ENCODE measurements at regions not wholly inside any gene's neighbourhood (a gene's known extent, or its start where the extent isn't known, plus 50 kb on each side); places are given as distances from the start of the nearest gene placed in this dataset.

DNA sequence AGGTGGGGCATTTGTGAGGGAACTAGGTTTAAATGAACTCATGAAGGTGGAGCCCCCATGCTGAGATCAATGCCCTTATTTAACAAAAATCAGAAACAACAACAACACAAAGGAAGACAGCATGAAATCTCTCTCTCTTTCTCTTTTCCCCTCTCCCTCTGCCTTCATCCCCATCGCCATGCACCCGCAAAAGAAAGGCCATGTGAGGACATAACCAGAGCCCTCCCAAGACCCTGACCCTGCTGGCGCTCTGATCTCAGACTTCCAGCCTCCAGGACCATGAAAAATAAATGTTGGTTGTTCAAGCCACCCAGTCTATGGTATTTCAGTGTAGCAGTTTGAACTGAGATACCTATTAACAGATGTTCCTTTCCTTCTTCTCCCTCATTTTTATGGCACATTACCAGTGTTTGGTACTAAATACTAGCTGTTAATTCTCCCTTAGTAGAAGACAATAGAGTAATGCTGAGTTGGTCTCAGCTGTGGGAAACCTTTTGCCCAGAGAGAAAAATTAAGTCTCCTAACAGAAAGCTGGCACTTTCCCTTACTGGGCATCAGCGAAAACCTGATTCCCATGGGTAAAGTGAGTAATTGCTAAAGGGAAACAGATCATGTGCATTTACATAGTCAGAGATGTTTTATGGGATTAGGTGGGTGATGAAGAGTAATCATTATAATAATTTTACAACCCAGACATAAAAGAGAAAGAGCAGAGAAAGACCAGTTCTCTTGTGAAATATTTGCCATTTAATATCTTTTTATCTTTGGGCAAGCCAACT lies 264.0 kb upstream of the PLEKHG7 start:
- peaks cover 2% of the 10 kb centered on the region for H3K27me3 Mint-ChIP-seq (ENCODE audit: unreplicated experiment)
- H3K36me3 Mint-ChIP-seq (ENCODE audit: low read depth, unreplicated experiment), result no peaks in the 10 kb centered on the region
- no peak overlapping the region for H3K27ac Mint-ChIP-seq (ENCODE audit: unreplicated experiment)
- TF ChIP-seq, protein P1, sequence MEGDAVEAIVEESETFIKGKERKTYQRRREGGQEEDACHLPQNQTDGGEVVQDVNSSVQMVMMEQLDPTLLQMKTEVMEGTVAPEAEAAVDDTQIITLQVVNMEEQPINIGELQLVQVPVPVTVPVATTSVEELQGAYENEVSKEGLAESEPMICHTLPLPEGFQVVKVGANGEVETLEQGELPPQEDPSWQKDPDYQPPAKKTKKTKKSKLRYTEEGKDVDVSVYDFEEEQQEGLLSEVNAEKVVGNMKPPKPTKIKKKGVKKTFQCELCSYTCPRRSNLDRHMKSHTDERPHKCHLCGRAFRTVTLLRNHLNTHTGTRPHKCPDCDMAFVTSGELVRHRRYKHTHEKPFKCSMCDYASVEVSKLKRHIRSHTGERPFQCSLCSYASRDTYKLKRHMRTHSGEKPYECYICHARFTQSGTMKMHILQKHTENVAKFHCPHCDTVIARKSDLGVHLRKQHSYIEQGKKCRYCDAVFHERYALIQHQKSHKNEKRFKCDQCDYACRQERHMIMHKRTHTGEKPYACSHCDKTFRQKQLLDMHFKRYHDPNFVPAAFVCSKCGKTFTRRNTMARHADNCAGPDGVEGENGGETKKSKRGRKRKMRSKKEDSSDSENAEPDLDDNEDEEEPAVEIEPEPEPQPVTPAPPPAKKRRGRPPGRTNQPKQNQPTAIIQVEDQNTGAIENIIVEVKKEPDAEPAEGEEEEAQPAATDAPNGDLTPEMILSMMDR (IDR thresholded peaks at IDR 0.05; ENCODE audit: unreplicated experiment), result no peak
- DNase-seq (ENCODE audit: low spot score), result no peak
- no peaks in the 10 kb centered on the region for H3K9me3 Mint-ChIP-seq (ENCODE audit: unreplicated experiment)
- H3K4me3 Mint-ChIP-seq (ENCODE audit: unreplicated experiment), result no peak overlapping the region
- H3K4me1 Mint-ChIP-seq (ENCODE audit: unreplicated experiment), result no peaks in the 10 kb centered on the region

DNA sequence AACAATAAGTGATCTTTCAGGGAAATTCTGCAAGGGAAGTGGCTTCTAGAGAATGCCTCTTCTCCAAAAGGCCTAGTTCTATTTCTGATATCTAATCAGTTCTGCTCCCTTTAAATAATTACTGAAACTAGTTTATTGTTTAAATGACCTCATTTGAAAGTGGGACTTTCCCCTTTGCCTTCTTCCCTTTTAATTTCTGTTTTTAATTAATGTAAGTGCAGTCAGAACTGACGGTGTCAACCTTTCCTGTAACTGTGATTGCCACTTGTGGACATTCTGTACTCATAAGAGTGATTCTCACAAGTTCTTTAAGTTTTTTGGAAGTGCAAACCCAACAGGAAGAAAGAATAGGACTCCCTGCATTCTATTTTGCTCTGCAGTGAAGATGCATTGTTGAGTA lies 265.3 kb upstream of the PLEKHG7 start:
- TF ChIP-seq, protein P1 (IDR thresholded peaks at IDR 0.05; ENCODE audit: unreplicated experiment), result no peak
- no peak for DNase-seq (ENCODE audit: low spot score)
- no peak overlapping the region for H3K27ac Mint-ChIP-seq (ENCODE audit: unreplicated experiment)
- no peak overlapping the region for H3K4me3 Mint-ChIP-seq (ENCODE audit: unreplicated experiment)
- H3K9me3 Mint-ChIP-seq (ENCODE audit: unreplicated experiment), result no peaks in the 10 kb centered on the region
- peaks cover 2% of the 10 kb centered on the region for H3K27me3 Mint-ChIP-seq (ENCODE audit: unreplicated experiment)
- H3K4me1 Mint-ChIP-seq (ENCODE audit: unreplicated experiment), result no peaks in the 10 kb centered on the region
- H3K36me3 Mint-ChIP-seq (ENCODE audit: low read depth, unreplicated experiment), result no peaks in the 10 kb centered on the region

DNA sequence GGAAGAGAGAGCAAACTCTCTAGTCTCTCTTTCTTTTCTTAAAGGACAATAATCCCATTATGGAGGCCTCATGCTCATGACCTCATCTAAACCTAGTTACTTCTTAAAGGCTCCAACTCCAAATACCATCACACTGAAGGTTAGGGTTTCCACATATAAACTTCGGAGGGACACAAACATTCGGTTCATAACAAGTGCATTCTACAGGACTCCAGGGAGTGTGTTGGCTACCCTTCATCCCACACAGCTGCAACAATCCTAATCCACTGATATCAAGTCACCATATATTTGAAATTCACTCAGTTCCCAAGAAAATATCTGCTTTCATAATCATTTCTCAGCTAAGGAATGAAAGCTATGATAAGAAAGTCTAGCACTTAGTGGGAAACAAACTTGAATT lies 265.9 kb upstream of the PLEKHG7 start:
- TF ChIP-seq, protein P1 (IDR thresholded peaks at IDR 0.05; ENCODE audit: unreplicated experiment), result no peak
- no peak for DNase-seq (ENCODE audit: low spot score)
- Mint-ChIP-seq H3K4me1 (ENCODE audit: unreplicated experiment) (no peaks in the 10 kb centered on the region), H3K4me3 (ENCODE audit: unreplicated experiment) (no peak overlapping the region), H3K36me3 (ENCODE audit: low read depth, unreplicated experiment) (no peaks in the 10 kb centered on the region), H3K27me3 (ENCODE audit: unreplicated experiment) (peaks cover 2% of the 10 kb centered on the region), H3K27ac (ENCODE audit: unreplicated experiment) (no peak overlapping the region), H3K9me3 (ENCODE audit: unreplicated experiment) (no peaks in the 10 kb centered on the region)

DNA sequence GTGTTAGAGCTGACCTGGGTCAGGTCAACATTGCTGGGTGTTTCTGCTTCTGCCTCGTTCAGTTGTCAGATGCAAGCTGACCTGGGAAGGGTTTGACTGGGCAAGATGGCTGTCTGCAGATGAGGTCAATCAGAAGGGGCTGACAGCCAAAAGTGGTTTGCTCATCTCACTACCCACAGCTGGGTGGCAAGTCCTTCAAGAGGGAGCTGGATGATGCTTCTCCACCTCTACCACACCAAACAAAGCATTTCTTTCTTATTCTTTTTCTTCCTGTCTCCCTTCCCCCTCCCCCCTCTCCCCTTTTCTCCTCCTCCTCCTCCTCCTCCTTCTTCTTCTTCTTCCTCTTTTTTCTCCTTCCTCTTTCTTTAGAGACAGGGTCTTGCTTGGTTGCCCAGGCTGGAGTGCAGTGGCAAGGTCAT lies 268.2 kb upstream of the PLEKHG7 start:
- no peak for DNase-seq (ENCODE audit: low spot score)
- H3K27ac Mint-ChIP-seq (ENCODE audit: unreplicated experiment), result no peak overlapping the region
- TF ChIP-seq, protein P1 (IDR thresholded peaks at IDR 0.05; ENCODE audit: unreplicated experiment), result no peak
- no peaks in the 10 kb centered on the region for H3K36me3 Mint-ChIP-seq (ENCODE audit: low read depth, unreplicated experiment)
- no peak overlapping the region for H3K4me3 Mint-ChIP-seq (ENCODE audit: unreplicated experiment)
- no peaks in the 10 kb centered on the region for H3K9me3 Mint-ChIP-seq (ENCODE audit: unreplicated experiment)
- peaks cover 2% of the 10 kb centered on the region for H3K27me3 Mint-ChIP-seq (ENCODE audit: unreplicated experiment)
- no peaks in the 10 kb centered on the region for H3K4me1 Mint-ChIP-seq (ENCODE audit: unreplicated experiment)

DNA sequence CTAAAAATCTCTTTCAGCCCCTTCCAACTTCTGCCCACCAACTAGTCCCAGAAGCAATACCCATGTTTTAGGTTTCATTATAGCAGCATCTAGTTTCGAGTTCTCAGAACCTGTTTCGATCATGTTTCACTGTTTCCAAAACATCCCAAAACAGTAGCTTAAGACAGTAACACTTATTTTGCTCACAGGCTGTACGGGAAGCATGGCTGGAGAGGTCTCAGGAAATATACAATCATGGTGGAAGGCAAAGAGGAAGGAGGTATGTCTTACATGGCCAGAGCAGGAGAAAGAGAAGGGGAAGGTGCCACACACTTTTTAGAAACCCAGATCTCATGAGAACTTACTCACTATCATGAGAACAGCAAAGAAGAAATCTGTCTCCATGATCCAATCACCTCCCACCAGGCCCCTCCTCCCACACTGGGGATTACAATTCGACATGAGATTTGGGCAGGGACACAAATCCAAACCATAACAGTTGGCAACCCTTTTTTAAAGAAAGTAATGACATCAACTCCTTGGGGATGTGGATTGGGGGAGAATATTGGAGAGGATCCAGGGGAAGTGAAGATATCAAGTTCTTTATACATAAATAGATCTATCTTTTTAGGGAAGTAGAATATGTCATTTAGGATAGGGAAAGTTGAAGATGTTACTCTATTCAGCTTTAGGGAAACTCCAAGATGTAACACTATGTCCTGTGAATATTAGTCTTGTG lies 269.9 kb upstream of the PLEKHG7 start:
- Mint-ChIP-seq H3K4me1 (ENCODE audit: unreplicated experiment) (no peaks in the 10 kb centered on the region), H3K9me3 (ENCODE audit: unreplicated experiment) (no peaks in the 10 kb centered on the region), H3K36me3 (ENCODE audit: low read depth, unreplicated experiment) (no peaks in the 10 kb centered on the region)

More for the DNA sequence above, 269.9 kb upstream of the PLEKHG7 start:
- DNase-seq (ENCODE audit: low spot score), result no peak
- Mint-ChIP-seq H3K27ac (ENCODE audit: unreplicated experiment) (no peak overlapping the region), H3K4me3 (ENCODE audit: unreplicated experiment) (no peak overlapping the region), H3K27me3 (ENCODE audit: unreplicated experiment) (peaks cover 2% of the 10 kb centered on the region)
- TF ChIP-seq, protein P1 (IDR thresholded peaks at IDR 0.05; ENCODE audit: unreplicated experiment), result no peak
